ENCODE measurements at regions not wholly inside any gene's neighbourhood (a gene's known extent, or its start where the extent isn't known, plus 50 kb on each side); places are given as distances from the start of the nearest gene placed in this dataset.

GRCh38 chrY:15702131-15702530, 1177.8 kb downstream of the NLGN4Y start (continued):
- TF ChIP-seq REST (IDR thresholded peaks at IDR 0.05): no peak
- TF ChIP-seq HEYL (CRISPR knock-in tag; IDR thresholded peaks at IDR 0.05): no peak
- TF ChIP-seq JUN (IDR thresholded peaks at IDR 0.05): no peak
- TF ChIP-seq HOXB5 (CRISPR knock-in tag; IDR thresholded peaks at IDR 0.05): no peak
- TF ChIP-seq ZSCAN20 (CRISPR knock-in tag; IDR thresholded peaks at IDR 0.05): no peak

DNA sequence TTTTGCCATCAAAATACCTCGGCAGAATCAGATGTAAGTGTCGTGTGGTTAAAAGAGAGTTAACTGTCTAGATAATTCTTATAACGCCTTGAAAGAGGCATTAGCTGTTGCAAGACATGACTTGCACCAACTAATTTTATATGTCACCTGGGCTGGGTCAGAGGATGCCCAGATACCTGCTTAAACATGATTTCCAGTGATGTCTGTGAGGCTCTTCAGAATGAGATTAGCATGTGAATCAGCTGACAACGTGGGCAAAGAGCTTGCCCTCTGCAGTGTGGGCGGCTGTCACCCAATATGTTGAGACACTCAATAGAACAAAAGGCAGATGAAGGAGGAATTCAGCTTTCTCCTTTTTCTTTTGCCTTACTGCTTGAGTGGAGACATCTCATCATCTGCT, 1180.6 kb downstream of the NLGN4Y start:
- ChIA-PET POLR2A (no interaction called here), CTCF (no interaction called here)
- Histone ChIP-seq H3K9me3 (no peaks in the 10 kb centered on the region), H3K27ac (no peak overlapping the region), H3K4me3 (no peak overlapping the region), H3K4me1 (no peaks in the 10 kb centered on the region), H3K4me2 (no peak overlapping the region)
- WGBS (ENCODE audit: missing lambda C conversion rate): 80% methylated on average over 4 of the region's 5 CpGs
- ATAC-seq (no peak), DNase-seq (ENCODE audit: low read depth in 1 of 2, low spot score in 1 of 2) (no peak), FAIRE-seq (no peak)
- TF ChIP-seq CEBPB (IDR thresholded peaks at IDR 0.05) (no peak), FOSB (CRISPR knock-in tag; IDR thresholded peaks at IDR 0.05) (no peak), RCOR1 (IDR thresholded peaks at IDR 0.05; ENCODE audit: low read depth, low read length) (no peak), FOSL2 (IDR thresholded peaks at IDR 0.05) (no peak), FOSL2 (CRISPR knock-in tag; IDR thresholded peaks at IDR 0.05) (no peak), KDM5A (IDR thresholded peaks at IDR 0.05) (no peak)
- TF ChIP-seq, protein P1, sequence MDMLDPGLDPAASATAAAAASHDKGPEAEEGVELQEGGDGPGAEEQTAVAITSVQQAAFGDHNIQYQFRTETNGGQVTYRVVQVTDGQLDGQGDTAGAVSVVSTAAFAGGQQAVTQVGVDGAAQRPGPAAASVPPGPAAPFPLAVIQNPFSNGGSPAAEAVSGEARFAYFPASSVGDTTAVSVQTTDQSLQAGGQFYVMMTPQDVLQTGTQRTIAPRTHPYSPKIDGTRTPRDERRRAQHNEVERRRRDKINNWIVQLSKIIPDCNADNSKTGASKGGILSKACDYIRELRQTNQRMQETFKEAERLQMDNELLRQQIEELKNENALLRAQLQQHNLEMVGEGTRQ (IDR thresholded peaks at IDR 0.05): no peak

GRCh38 chrY:15749533-15750433, 1225.5 kb downstream of the NLGN4Y start:
- 2% methylated on average over 5 of the region's 5 CpGs for WGBS (ENCODE audit: missing lambda C conversion rate)
- no peak overlapping the region for H3K4me3 ChIP-seq
- peak; percentile 95 to 97 for ATAC-seq
- FAIRE-seq: peak; percentile 79
- peaks cover 18% of the 10 kb centered on the region; the same call in 2 of the 3 replicates for H3K9me3 ChIP-seq
- peaks cover 12% of the 10 kb centered on the region for H3K4me1 ChIP-seq
- POLR2A ChIA-PET: no interaction called here
- no peak for TF ChIP-seq RARB (CRISPR knock-in tag; IDR thresholded peaks at IDR 0.05)
- TF ChIP-seq JUN (IDR thresholded peaks at IDR 0.05): peak in 1 of 2 experiments; percentile 40; a peak in 1 of 5 replicates
- peak; percentile 82 for TF ChIP-seq FOSL2 (IDR thresholded peaks at IDR 0.05)
- TF ChIP-seq FOSL2 (CRISPR knock-in tag; IDR thresholded peaks at IDR 0.05): no peak
- TF ChIP-seq EP300 (IDR thresholded peaks at IDR 0.05): peak; percentile 34 to 55; a peak in 4 of 5 replicates
- peak; percentile 36; the same call in 1 of the 2 replicates for TF ChIP-seq NFE2L2 (conservative IDR thresholded peaks at IDR 0.05; ENCODE audit: low read length)
- TF ChIP-seq, protein P2, sequence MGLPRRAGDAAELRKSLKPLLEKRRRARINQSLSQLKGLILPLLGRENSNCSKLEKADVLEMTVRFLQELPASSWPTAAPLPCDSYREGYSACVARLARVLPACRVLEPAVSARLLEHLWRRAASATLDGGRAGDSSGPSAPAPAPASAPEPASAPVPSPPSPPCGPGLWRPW (IDR thresholded peaks at IDR 0.05): peak; percentile 47; the same call in 1 of the 2 replicates
- peak overlapping the region; percentile 47; the same call in 2 of the 3 replicates for H3K4me2 ChIP-seq
- CTCF ChIA-PET: no interaction called here
- DNase-seq (ENCODE audit: low read depth in 1 of 2, low spot score in 1 of 2): peak; percentile 13 to 94
- peak overlapping the region; percentile 83 for H3K27ac ChIP-seq

DNA sequence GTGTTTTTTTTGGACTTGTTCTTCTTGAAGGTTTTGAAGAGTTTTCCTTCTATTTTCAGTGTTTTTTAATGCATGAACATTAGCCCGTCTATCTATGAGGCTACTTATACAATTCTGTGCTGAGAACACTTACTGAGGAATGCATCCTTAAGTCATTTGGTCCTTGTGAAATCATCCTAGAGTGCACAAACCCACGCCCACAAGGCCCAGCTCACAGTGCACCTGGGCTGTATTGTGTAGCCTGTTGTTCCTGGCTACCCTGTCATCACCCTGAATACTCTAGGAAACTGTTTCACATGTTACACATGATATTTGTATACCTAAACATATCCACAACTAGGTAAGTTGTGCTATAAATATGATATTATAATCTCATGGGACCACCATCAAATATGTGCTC, 1226.7 kb downstream of the NLGN4Y start:
- Histone ChIP-seq H3K27ac (peak overlapping the region; percentile 83), H3K9me3 (peaks cover 18% of the 10 kb centered on the region; the same call in 2 of the 3 replicates), H3K4me1 (peaks cover 12% of the 10 kb centered on the region), H3K4me2 (no peak overlapping the region), H3K4me3 (no peak overlapping the region)
- WGBS (ENCODE audit: missing lambda C conversion rate): 64% methylated on average over 2 of the region's 2 CpGs
- ChIA-PET POLR2A (no interaction called here), CTCF (no interaction called here)
- no peak for FAIRE-seq
- no peak for ATAC-seq
- TF ChIP-seq ZC3H11A (IDR thresholded peaks at IDR 0.05) (no peak), TP53 (CRISPR knock-in tag; IDR thresholded peaks at IDR 0.05) (no peak), POLR2AphosphoS2 (conservative IDR thresholded peaks at IDR 0.05; ENCODE audit: low read length) (no peak), FOSB (CRISPR knock-in tag; IDR thresholded peaks at IDR 0.05) (no peak), RFX5 (IDR thresholded peaks at IDR 0.05) (no peak), HOXA7 (CRISPR knock-in tag; IDR thresholded peaks at IDR 0.05) (no peak), ESRRA (IDR thresholded peaks at IDR 0.05; ENCODE audit: borderline replicate concordance, low read length) (no peak), ZSCAN20 (CRISPR knock-in tag; IDR thresholded peaks at IDR 0.05) (no peak), HOXB5 (CRISPR knock-in tag; IDR thresholded peaks at IDR 0.05) (no peak), RARB (CRISPR knock-in tag; IDR thresholded peaks at IDR 0.05) (no peak), MYC (IDR thresholded peaks at IDR 0.05; ENCODE audit: borderline replicate concordance, low read length) (no peak), SREBF2 (IDR thresholded peaks at IDR 0.05) (no peak), HOXB13 (CRISPR knock-in tag; IDR thresholded peaks at IDR 0.05; ENCODE audit: low read depth) (no peak)
- DNase-seq (ENCODE audit: low read depth in 1 of 2, low spot score in 1 of 2): peak in 1 of 2 experiments; percentile 25

All from A549 (cell line).